ENCODE measurements at regions not wholly inside any gene's neighbourhood (a gene's known extent, or its start where the extent isn't known, plus 50 kb on each side); places are given as distances from the start of the nearest gene placed in this dataset.

- TF ChIP-seq PKNOX1 (IDR thresholded peaks at IDR 0.05), result no peak
- no peak for TF ChIP-seq SUZ12 (IDR thresholded peaks at IDR 0.05)
- no peak for TF ChIP-seq SP1 (IDR thresholded peaks at IDR 0.05)
- no peak for TF ChIP-seq NFRKB (IDR thresholded peaks at IDR 0.05)
- TF ChIP-seq BHLHE40 (IDR thresholded peaks at IDR 0.05; ENCODE audit: borderline replicate concordance), result no peak
- no peak for TF ChIP-seq ELF4 (IDR thresholded peaks at IDR 0.05)
Measured at GRCh38 chr1:200250469-200250868, 159.4 kb downstream of the ZNF281 start.

Measured in HEK293T (cell line).